ENCODE measurements at regions not wholly inside any gene's neighbourhood (a gene's known extent, or its start where the extent isn't known, plus 50 kb on each side); places are given as distances from the start of the nearest gene placed in this dataset.

- no peak for DNase-seq (ENCODE audit: low spot score)
These were observed 1193.8 kb downstream of the SLITRK1 start for GRCh38 chr13:82688400-82688994.

- no peak for DNase-seq (ENCODE audit: low spot score)
These were observed 1194.4 kb downstream of the SLITRK1 start for GRCh38 chr13:82687884-82688283.

GRCh38 chr13:82681535-82681934, 1200.7 kb downstream of the SLITRK1 start:
- DNase-seq (ENCODE audit: low spot score) = no peak

GRCh38 chr13:82678052-82678451, 1204.2 kb downstream of the SLITRK1 start:
- no peak for DNase-seq (ENCODE audit: low spot score)

- no peak for DNase-seq (ENCODE audit: low spot score)
These were observed 1207.2 kb downstream of the SLITRK1 start for GRCh38 chr13:82675024-82675423.

- no peak for DNase-seq (ENCODE audit: low spot score)
These were observed 1207.7 kb downstream of the SLITRK1 start for GRCh38 chr13:82674546-82674945.

- DNase-seq (ENCODE audit: low spot score) = no peak
These were observed 1210.0 kb downstream of the SLITRK1 start for GRCh38 chr13:82672248-82672647.

GRCh38 chr13:82664183-82664582, 1218.1 kb downstream of the SLITRK1 start:
- DNase-seq (ENCODE audit: low spot score) = no peak

GRCh38 chr13:82661126-82661525, 1221.1 kb downstream of the SLITRK1 start:
- DNase-seq (ENCODE audit: low spot score) = no peak

GRCh38 chr13:82658811-82659210, 1223.5 kb downstream of the SLITRK1 start:
- no peak for DNase-seq (ENCODE audit: low spot score)

GRCh38 chr13:82657471-82657870, 1224.8 kb downstream of the SLITRK1 start:
- peak; percentile 64 for DNase-seq (ENCODE audit: low spot score)

GRCh38 chr13:82654861-82655855, 1227.1 kb downstream of the SLITRK1 start:
- DNase-seq (ENCODE audit: low spot score) = no peak

- no peak for DNase-seq (ENCODE audit: low spot score)
These were observed 1228.1 kb downstream of the SLITRK1 start for GRCh38 chr13:82654143-82654542.

GRCh38 chr13:82647540-82647939, 1234.7 kb downstream of the SLITRK1 start:
- no peak for DNase-seq (ENCODE audit: low spot score)

- no peak for DNase-seq (ENCODE audit: low spot score)
These were observed 1246.2 kb downstream of the SLITRK1 start for GRCh38 chr13:82636119-82636518.

GRCh38 chr13:82634946-82635345, 1247.3 kb downstream of the SLITRK1 start:
- no peak for DNase-seq (ENCODE audit: low spot score)

- DNase-seq (ENCODE audit: low spot score) = no peak
These were observed 1255.1 kb downstream of the SLITRK1 start for GRCh38 chr13:82627183-82627582.

- no peak for DNase-seq (ENCODE audit: low spot score)
These were observed 1256.6 kb downstream of the SLITRK1 start for GRCh38 chr13:82625717-82626116.

- DNase-seq (ENCODE audit: low spot score) = no peak
These were observed 1267.2 kb downstream of the SLITRK1 start for GRCh38 chr13:82615043-82615442.

GRCh38 chr13:82614086-82614485, 1268.2 kb downstream of the SLITRK1 start:
- DNase-seq (ENCODE audit: low spot score) = no peak

- DNase-seq (ENCODE audit: low spot score) = no peak
These were observed 1276.3 kb downstream of the SLITRK1 start for GRCh38 chr13:82606008-82606407.

- DNase-seq (ENCODE audit: low spot score) = no peak
These were observed 1284.5 kb downstream of the SLITRK1 start for GRCh38 chr13:82597747-82598146.

GRCh38 chr13:82593239-82593638, 1289.0 kb downstream of the SLITRK1 start:
- DNase-seq (ENCODE audit: low spot score) = no peak
